K562 (cell line): ENCODE measurements at regions not wholly inside any gene's neighbourhood (a gene's known extent, or its start where the extent isn't known, plus 50 kb on each side); places are given as distances from the start of the nearest gene placed in this dataset.

ENCODE experiments used
- ARHGAP35 ChIP-seq: fragments of 450-650 bp; IDR thresholded peaks from 2 replicates; pipeline ENCODE4 v1.6.1; 2018; ENCODE audit not compliant: partially characterized antibody
- CCNT2 ChIP-seq: IDR thresholded peaks from 2 replicates; pipeline ENCODE4 v1.6.1; 2011; ENCODE audit warnings: borderline replicate concordance, low read depth, mild to moderate bottlenecking, moderate library complexity, mixed read lengths, low read length; ENCODE audit not compliant: insufficient read length; ENCODE audit errors: extremely low read depth
- FUS ChIP-seq: fragments of 200-400 bp; formaldehyde crosslinking; optimal IDR thresholded peaks from 2 replicates; pipeline ENCODE3; 2017; ENCODE audit warnings: low read depth, low read length
- ZNF41 ChIP-seq: fragments of 250-450 bp; sonication (Bioruptor Pico); conservative IDR thresholded peaks from 2 replicates; pipeline ENCODE4 v1.4.0; 2020; ENCODE audit warnings: mild to moderate bottlenecking
- ZNF507 ChIP-seq: conservative IDR thresholded peaks from 2 replicates; pipeline ENCODE4 v1.6.1; 2017; ENCODE audit warnings: missing genetic modification characterization, missing compliant biosample characterization
- TF ChIP-seq, protein P1 (sequence below): sonication (generic); formaldehyde crosslinking; IDR thresholded peaks from 2 replicates; pipeline ENCODE4 v1.8.0; 2022; ENCODE audit warnings: mild to moderate bottlenecking, low read depth, missing genetic modification reagents
- TF ChIP-seq, protein P2 (sequence below): fragments of 450-650 bp; formaldehyde crosslinking; conservative IDR thresholded peaks from 2 replicates; pipeline ENCODE4 v1.4.0; 2022; ENCODE audit warnings: mild to moderate bottlenecking, missing genetic modification characterization
- TF ChIP-seq, protein P3 (sequence below), 2 experiments: IDR thresholded peaks; 2 replicates each; pipeline ENCODE4 v1.6.1; 2012; ENCODE audit warnings: improper control_type of control experiment in 2 of 2, low read depth in 2 of 2, low read length in 2 of 2, borderline replicate concordance in 1 of 2

DNA sequence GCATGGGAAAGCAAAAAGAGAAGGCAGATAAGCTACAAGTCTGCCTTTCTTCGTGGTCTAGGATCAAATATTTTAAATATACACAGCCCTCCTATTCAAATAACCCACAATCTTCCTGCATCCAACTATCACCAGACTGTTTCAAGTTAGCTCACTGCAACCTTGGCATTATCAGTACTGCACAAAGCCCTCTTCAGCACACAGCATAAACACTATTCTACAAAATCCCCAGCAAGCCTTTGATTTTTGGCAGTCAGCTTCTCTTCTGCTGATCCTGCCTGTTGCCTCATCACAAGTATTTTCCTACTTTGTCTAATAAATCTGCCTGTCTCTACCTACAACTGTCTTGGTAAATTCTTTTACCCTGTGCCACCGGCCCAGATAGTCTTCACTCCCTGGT is 142.9 kb downstream of the COX7C start (continued):
- TF ChIP-seq, protein P1, sequence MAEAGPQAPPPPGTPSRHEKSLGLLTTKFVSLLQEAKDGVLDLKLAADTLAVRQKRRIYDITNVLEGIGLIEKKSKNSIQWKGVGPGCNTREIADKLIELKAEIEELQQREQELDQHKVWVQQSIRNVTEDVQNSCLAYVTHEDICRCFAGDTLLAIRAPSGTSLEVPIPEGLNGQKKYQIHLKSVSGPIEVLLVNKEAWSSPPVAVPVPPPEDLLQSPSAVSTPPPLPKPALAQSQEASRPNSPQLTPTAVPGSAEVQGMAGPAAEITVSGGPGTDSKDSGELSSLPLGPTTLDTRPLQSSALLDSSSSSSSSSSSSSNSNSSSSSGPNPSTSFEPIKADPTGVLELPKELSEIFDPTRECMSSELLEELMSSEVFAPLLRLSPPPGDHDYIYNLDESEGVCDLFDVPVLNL: no peak
- TF ChIP-seq FUS (no peak), CCNT2 (no peak), ZNF41 (no peak), ARHGAP35 (no peak), ZNF507 (tag) (no peak)
- TF ChIP-seq, protein P2, sequence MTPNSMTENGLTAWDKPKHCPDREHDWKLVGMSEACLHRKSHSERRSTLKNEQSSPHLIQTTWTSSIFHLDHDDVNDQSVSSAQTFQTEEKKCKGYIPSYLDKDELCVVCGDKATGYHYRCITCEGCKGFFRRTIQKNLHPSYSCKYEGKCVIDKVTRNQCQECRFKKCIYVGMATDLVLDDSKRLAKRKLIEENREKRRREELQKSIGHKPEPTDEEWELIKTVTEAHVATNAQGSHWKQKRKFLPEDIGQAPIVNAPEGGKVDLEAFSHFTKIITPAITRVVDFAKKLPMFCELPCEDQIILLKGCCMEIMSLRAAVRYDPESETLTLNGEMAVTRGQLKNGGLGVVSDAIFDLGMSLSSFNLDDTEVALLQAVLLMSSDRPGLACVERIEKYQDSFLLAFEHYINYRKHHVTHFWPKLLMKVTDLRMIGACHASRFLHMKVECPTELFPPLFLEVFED: no peak
- TF ChIP-seq, protein P3, sequence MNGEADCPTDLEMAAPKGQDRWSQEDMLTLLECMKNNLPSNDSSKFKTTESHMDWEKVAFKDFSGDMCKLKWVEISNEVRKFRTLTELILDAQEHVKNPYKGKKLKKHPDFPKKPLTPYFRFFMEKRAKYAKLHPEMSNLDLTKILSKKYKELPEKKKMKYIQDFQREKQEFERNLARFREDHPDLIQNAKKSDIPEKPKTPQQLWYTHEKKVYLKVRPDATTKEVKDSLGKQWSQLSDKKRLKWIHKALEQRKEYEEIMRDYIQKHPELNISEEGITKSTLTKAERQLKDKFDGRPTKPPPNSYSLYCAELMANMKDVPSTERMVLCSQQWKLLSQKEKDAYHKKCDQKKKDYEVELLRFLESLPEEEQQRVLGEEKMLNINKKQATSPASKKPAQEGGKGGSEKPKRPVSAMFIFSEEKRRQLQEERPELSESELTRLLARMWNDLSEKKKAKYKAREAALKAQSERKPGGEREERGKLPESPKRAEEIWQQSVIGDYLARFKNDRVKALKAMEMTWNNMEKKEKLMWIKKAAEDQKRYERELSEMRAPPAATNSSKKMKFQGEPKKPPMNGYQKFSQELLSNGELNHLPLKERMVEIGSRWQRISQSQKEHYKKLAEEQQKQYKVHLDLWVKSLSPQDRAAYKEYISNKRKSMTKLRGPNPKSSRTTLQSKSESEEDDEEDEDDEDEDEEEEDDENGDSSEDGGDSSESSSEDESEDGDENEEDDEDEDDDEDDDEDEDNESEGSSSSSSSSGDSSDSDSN (IDR thresholded peaks at IDR 0.05; ENCODE audit: borderline replicate concordance in 1 of 2, low read depth in 2 of 2, low read length in 2 of 2): no peak
